ENCODE measurements at regions not wholly inside any gene's neighbourhood (a gene's known extent, or its start where the extent isn't known, plus 50 kb on each side); places are given as distances from the start of the nearest gene placed in this dataset.
"Not testable (repeated sequence)": the region's sequence is repeated elsewhere in the genome, so short reads cannot be mapped to it uniquely, and the experiment has no call there.

- no peak for DNase-seq (ENCODE audit: low read depth)
Observed at GRCh38 chr9:78438780-78439179, 141.9 kb downstream of the PSAT1 start.

- DNase-seq (ENCODE audit: low read depth) = peak; percentile 31
Observed at GRCh38 chr9:78439190-78439865, 142.4 kb downstream of the PSAT1 start.

GRCh38 chr9:78439866-78440830 lies 143.2 kb downstream of the PSAT1 start:
- DNase-seq (ENCODE audit: low read depth) = no peak

- DNase-seq (ENCODE audit: low read depth) = no peak
Observed at GRCh38 chr9:78441396-78441795, 144.5 kb downstream of the PSAT1 start.

GRCh38 chr9:78441822-78442431 lies 145.0 kb downstream of the PSAT1 start:
- no peak for DNase-seq (ENCODE audit: low read depth)

GRCh38 chr9:78442577-78442976 lies 145.7 kb downstream of the PSAT1 start:
- DNase-seq (ENCODE audit: low read depth) = not testable (repeated sequence)

- no peak for DNase-seq (ENCODE audit: low read depth)
Observed at GRCh38 chr9:78443946-78444345, 147.0 kb downstream of the PSAT1 start.

- DNase-seq (ENCODE audit: low read depth) = no peak
Observed at GRCh38 chr9:78448960-78449673, 152.2 kb downstream of the PSAT1 start.

- DNase-seq (ENCODE audit: low read depth) = no peak
Observed at GRCh38 chr9:78453450-78453849, 156.5 kb downstream of the PSAT1 start.

- no peak for DNase-seq (ENCODE audit: low read depth)
Observed at GRCh38 chr9:78462611-78463010, 165.7 kb downstream of the PSAT1 start.

- no peak for DNase-seq (ENCODE audit: low read depth)
Observed at GRCh38 chr9:78463750-78464149, 166.8 kb downstream of the PSAT1 start.

- no peak for DNase-seq (ENCODE audit: low read depth)
Observed at GRCh38 chr9:78468231-78468630, 171.3 kb downstream of the PSAT1 start.

- DNase-seq (ENCODE audit: low read depth) = no peak
Observed at GRCh38 chr9:78468974-78469576, 172.2 kb downstream of the PSAT1 start.

GRCh38 chr9:78470216-78470615 lies 173.3 kb downstream of the PSAT1 start:
- DNase-seq (ENCODE audit: low read depth) = no peak

- DNase-seq (ENCODE audit: low read depth) = no peak
Observed at GRCh38 chr9:78470741-78471140, 173.8 kb downstream of the PSAT1 start.

- DNase-seq (ENCODE audit: low read depth) = no peak
Observed at GRCh38 chr9:78472111-78472510, 175.2 kb downstream of the PSAT1 start.

GRCh38 chr9:78479441-78479840 lies 182.5 kb downstream of the PSAT1 start:
- no peak for DNase-seq (ENCODE audit: low read depth)

- no peak for DNase-seq (ENCODE audit: low read depth)
Observed at GRCh38 chr9:78486661-78487060, 189.7 kb downstream of the PSAT1 start.

GRCh38 chr9:78490231-78490630 lies 193.3 kb downstream of the PSAT1 start:
- DNase-seq (ENCODE audit: low read depth) = no peak

GRCh38 chr9:78491402-78491801 lies 194.5 kb downstream of the PSAT1 start:
- no peak for DNase-seq (ENCODE audit: low read depth)

- DNase-seq (ENCODE audit: low read depth) = no peak
Observed at GRCh38 chr9:78493166-78493742, 196.3 kb downstream of the PSAT1 start.

Data from stimulated activated CD8-positive, alpha-beta memory T cell treated with anti-CD3 and anti-CD28 coated beads, Interleukin-15, amount 100 ng/mL, for 24 hours (primary cell).